HL-60 (cell line): ENCODE measurements at regions not wholly inside any gene's neighbourhood (a gene's known extent, or its start where the extent isn't known, plus 50 kb on each side); places are given as distances from the start of the nearest gene placed in this dataset.

Experiments used
- TF ChIP-seq, protein P1 (sequence below): IDR thresholded peaks from one replicate; pipeline ENCODE4 v1.5.1; 2011; ENCODE audit warnings: low read length, control low read depth, inconsistent platforms; ENCODE audit not compliant: insufficient read depth
- TF ChIP-seq, protein P2 (sequence below): IDR thresholded peaks from 2 replicates; pipeline ENCODE4 v1.6.1; 2012; ENCODE audit warnings: low read depth; ENCODE audit not compliant: insufficient replicate concordance

DNA sequence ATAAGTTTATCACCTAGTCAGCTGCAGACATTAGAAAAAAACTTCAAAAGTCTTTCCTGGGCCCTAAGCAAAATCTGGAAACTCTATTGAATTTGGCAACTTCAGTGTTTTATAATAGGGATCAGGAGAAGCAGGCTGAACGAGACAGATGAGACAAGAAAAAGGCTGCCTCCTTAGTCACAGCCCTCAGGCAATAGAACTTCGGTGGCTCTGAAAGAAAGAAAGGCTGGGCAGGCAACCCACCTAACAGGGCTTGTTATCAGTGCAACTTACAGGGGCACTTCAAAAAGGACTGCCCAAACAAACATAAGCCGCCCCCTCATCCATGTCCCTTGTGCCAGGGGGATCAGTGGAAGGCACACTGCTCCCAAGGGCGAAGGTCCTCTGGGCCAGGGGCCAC is 657.9 kb upstream of the HS3ST5 start:
- TF ChIP-seq, protein P1, sequence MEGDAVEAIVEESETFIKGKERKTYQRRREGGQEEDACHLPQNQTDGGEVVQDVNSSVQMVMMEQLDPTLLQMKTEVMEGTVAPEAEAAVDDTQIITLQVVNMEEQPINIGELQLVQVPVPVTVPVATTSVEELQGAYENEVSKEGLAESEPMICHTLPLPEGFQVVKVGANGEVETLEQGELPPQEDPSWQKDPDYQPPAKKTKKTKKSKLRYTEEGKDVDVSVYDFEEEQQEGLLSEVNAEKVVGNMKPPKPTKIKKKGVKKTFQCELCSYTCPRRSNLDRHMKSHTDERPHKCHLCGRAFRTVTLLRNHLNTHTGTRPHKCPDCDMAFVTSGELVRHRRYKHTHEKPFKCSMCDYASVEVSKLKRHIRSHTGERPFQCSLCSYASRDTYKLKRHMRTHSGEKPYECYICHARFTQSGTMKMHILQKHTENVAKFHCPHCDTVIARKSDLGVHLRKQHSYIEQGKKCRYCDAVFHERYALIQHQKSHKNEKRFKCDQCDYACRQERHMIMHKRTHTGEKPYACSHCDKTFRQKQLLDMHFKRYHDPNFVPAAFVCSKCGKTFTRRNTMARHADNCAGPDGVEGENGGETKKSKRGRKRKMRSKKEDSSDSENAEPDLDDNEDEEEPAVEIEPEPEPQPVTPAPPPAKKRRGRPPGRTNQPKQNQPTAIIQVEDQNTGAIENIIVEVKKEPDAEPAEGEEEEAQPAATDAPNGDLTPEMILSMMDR, result no peak
- TF ChIP-seq, protein P2, sequence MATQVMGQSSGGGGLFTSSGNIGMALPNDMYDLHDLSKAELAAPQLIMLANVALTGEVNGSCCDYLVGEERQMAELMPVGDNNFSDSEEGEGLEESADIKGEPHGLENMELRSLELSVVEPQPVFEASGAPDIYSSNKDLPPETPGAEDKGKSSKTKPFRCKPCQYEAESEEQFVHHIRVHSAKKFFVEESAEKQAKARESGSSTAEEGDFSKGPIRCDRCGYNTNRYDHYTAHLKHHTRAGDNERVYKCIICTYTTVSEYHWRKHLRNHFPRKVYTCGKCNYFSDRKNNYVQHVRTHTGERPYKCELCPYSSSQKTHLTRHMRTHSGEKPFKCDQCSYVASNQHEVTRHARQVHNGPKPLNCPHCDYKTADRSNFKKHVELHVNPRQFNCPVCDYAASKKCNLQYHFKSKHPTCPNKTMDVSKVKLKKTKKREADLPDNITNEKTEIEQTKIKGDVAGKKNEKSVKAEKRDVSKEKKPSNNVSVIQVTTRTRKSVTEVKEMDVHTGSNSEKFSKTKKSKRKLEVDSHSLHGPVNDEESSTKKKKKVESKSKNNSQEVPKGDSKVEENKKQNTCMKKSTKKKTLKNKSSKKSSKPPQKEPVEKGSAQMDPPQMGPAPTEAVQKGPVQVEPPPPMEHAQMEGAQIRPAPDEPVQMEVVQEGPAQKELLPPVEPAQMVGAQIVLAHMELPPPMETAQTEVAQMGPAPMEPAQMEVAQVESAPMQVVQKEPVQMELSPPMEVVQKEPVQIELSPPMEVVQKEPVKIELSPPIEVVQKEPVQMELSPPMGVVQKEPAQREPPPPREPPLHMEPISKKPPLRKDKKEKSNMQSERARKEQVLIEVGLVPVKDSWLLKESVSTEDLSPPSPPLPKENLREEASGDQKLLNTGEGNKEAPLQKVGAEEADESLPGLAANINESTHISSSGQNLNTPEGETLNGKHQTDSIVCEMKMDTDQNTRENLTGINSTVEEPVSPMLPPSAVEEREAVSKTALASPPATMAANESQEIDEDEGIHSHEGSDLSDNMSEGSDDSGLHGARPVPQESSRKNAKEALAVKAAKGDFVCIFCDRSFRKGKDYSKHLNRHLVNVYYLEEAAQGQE, result no peak
